ENCODE measurements at regions not wholly inside any gene's neighbourhood (a gene's known extent, or its start where the extent isn't known, plus 50 kb on each side); places are given as distances from the start of the nearest gene placed in this dataset.

DNA sequence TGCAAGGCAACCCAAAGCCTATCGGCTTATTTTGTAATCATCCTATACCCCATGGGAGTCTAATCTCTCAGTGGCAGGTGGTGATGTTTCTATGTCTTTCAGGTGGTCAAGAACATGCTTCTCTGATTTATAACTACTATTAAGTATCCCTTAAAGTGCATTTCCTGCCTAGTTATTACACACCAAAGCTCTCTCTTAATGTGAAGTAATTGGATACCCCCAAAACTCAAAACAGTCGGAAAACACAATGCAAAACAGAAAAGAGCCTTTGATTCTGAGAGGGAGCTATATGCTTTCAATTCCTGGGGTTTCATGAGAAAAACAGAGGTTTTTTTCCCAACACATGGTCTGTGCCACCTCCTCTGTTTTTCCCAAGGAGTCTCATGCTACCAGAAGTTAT is 416.4 kb downstream of the CSNK1G3 start:
- TF ChIP-seq GATA2 (IDR thresholded peaks at IDR 0.05; ENCODE audit: low read depth, low read length): no peak
- no peak for TF ChIP-seq GATA3 (IDR thresholded peaks at IDR 0.05; ENCODE audit: low read depth, low read length)

Measured in SH-SY5Y (cell line).